ENCODE measurements at regions not wholly inside any gene's neighbourhood (a gene's known extent, or its start where the extent isn't known, plus 50 kb on each side); places are given as distances from the start of the nearest gene placed in this dataset.

DNA sequence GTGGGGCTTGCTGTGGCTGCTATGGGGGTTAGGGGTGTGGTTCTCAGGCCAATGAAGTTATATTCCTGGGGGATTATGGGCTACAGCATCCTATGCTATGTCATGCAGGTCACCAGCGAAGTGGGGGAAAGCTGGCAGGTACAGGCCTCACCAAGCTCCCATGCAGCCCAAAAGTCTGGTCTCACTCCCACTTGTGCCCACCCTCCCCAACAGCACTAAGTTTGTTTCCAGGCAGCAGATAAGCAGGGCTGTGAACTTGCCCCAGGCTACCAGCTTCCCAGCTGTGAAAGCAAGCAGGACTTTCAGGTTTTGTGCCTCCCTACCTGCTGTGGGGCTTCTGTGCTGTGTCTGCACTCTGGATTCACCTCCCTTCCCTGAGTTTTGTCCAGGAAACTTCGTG is 469.7 kb downstream of the CPS1 start:
- no peak for TF ChIP-seq GATA3 (IDR thresholded peaks at IDR 0.05; ENCODE audit: low read depth, low read length)
- no peak for TF ChIP-seq GATA2 (IDR thresholded peaks at IDR 0.05; ENCODE audit: low read depth, low read length)
